Neural progenitor cell (in vitro differentiated cells): ENCODE measurements at regions not wholly inside any gene's neighbourhood (a gene's known extent, or its start where the extent isn't known, plus 50 kb on each side); places are given as distances from the start of the nearest gene placed in this dataset.

ENCODE experiments used
- EZH2 ChIP-seq: fragments of 200-600 bp; sonication (generic); IDR thresholded peaks from 2 replicates; pipeline ENCODE4 v1.6.1; 2017; ENCODE audit warnings: antibody characterized with exemption, mild to moderate bottlenecking, moderate library complexity
- TF ChIP-seq, protein P1 (sequence below): fragments of 200-600 bp; sonication (generic); IDR thresholded peaks from 2 replicates; pipeline ENCODE4 v1.5.1; 2017; ENCODE audit warnings: antibody characterized with exemption, mild to moderate bottlenecking

DNA sequence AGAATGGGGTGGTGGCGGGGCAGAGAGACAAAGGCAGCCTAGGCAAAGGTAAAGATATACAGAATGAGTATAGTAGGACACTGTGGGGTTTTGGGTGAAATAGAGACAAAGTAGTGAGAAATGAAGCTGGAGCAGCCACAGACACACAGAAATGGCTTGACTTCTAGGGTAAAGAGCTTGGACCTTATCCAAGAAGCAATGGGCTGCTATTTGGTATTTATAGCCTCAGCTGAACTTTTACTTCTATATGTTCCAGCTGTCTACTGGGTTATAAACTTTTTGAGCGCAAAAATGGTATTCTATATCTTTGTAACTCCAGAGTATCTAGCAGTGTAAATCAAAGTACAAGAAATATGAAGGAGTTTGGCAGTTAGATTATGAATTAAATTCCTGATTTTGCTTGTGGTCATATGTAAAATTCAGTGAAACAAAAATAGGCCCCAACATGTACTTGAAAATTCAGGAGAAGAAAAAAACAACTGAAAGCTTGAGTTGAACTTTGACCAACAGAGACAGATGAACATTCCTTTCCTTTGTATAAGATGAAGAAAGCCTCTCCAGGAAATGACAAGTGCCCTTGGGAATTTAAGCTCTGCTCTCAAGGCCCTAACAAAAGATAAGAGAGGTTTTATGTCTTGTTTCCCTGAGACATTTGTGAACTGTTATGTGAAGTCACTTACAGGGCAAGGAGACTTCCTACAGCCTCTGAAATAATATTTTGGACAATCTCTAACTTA lies 64.6 kb upstream of the XIST start:
- TF ChIP-seq, protein P1, sequence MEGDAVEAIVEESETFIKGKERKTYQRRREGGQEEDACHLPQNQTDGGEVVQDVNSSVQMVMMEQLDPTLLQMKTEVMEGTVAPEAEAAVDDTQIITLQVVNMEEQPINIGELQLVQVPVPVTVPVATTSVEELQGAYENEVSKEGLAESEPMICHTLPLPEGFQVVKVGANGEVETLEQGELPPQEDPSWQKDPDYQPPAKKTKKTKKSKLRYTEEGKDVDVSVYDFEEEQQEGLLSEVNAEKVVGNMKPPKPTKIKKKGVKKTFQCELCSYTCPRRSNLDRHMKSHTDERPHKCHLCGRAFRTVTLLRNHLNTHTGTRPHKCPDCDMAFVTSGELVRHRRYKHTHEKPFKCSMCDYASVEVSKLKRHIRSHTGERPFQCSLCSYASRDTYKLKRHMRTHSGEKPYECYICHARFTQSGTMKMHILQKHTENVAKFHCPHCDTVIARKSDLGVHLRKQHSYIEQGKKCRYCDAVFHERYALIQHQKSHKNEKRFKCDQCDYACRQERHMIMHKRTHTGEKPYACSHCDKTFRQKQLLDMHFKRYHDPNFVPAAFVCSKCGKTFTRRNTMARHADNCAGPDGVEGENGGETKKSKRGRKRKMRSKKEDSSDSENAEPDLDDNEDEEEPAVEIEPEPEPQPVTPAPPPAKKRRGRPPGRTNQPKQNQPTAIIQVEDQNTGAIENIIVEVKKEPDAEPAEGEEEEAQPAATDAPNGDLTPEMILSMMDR = no peak
- no peak for TF ChIP-seq EZH2
